ENCODE measurements at regions not wholly inside any gene's neighbourhood (a gene's known extent, or its start where the extent isn't known, plus 50 kb on each side); places are given as distances from the start of the nearest gene placed in this dataset.

DNA sequence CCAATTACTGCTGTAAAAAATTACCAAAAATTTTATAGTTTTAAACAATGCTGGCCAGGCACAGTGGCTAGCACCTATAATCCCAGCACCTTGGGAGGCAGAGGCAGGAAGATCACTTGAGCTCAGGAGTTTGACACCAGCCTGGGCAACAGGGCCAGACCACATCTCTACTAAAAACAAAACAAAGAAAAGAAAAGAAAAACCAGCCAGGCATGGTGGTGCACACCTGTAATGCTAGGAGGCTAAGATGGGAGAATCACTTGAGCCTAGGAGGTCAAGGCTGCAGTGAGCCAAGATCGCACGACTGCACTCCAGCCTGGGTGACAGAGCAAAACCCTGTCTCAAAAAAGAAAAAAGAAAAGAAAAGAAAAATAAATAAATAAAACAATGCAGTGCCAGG, 54.0 kb upstream of the ARID2 start:
- TF ChIP-seq, protein P1, sequence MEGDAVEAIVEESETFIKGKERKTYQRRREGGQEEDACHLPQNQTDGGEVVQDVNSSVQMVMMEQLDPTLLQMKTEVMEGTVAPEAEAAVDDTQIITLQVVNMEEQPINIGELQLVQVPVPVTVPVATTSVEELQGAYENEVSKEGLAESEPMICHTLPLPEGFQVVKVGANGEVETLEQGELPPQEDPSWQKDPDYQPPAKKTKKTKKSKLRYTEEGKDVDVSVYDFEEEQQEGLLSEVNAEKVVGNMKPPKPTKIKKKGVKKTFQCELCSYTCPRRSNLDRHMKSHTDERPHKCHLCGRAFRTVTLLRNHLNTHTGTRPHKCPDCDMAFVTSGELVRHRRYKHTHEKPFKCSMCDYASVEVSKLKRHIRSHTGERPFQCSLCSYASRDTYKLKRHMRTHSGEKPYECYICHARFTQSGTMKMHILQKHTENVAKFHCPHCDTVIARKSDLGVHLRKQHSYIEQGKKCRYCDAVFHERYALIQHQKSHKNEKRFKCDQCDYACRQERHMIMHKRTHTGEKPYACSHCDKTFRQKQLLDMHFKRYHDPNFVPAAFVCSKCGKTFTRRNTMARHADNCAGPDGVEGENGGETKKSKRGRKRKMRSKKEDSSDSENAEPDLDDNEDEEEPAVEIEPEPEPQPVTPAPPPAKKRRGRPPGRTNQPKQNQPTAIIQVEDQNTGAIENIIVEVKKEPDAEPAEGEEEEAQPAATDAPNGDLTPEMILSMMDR (IDR thresholded peaks at IDR 0.05): no peak
- TF ChIP-seq POLR2A (IDR thresholded peaks at IDR 0.05): no peak
